IPS-20b (cell line): ENCODE measurements at regions not wholly inside any gene's neighbourhood (a gene's known extent, or its start where the extent isn't known, plus 50 kb on each side); places are given as distances from the start of the nearest gene placed in this dataset.
"Not testable (repeated sequence)": the region's sequence is repeated elsewhere in the genome, so short reads cannot be mapped to it uniquely, and the experiment has no call there.

Experiments used
- H3K27ac ChIP-seq: one replicate; pipeline ENCODE4 v1.5.1; 2013; ENCODE audit warnings: low read length
- H3K27me3 ChIP-seq: 2 replicates; pipeline ENCODE4 v1.6.1; 2013; ENCODE audit warnings: mild to moderate bottlenecking, low read length, inconsistent platforms; ENCODE audit not compliant: insufficient read depth
- H3K36me3 ChIP-seq: 2 replicates; pipeline ENCODE4 v1.6.1; 2013; ENCODE audit warnings: low read depth, mild to moderate bottlenecking, inconsistent platforms, low read length, moderate library complexity; ENCODE audit not compliant: insufficient read depth
- H3K4me1 ChIP-seq: 2 replicates; pipeline ENCODE4 v1.6.1; 2013; ENCODE audit warnings: mild to moderate bottlenecking, control low read depth, inconsistent platforms, low read length, moderate library complexity; ENCODE audit not compliant: insufficient read depth
- H3K4me3 ChIP-seq: 2 replicates; pipeline ENCODE4 v1.5.1; 2013; ENCODE audit warnings: mild to moderate bottlenecking, low read length, inconsistent platforms
- H3K9ac ChIP-seq: 2 replicates; pipeline ENCODE4 v1.6.1; 2013; ENCODE audit warnings: low read depth, mild to moderate bottlenecking, inconsistent platforms, low read length, moderate library complexity
- H3K9me3 ChIP-seq: 2 replicates; pipeline ENCODE4 v1.6.1; 2013; ENCODE audit warnings: mild to moderate bottlenecking, low read depth, low read length, inconsistent platforms; ENCODE audit not compliant: insufficient read depth

GRCh38 chr2:160574468-160575140 lies 81.0 kb upstream of the RBMS1 start:
- no peak overlapping the region for H3K27ac ChIP-seq
- H3K4me1 ChIP-seq: no peaks in the 10 kb centered on the region; the same call in 1 of the 2 replicates
- H3K27me3 ChIP-seq: no peaks in the 10 kb centered on the region
- H3K4me3 ChIP-seq: no peak overlapping the region
- no peaks in the 10 kb centered on the region for H3K9me3 ChIP-seq
- no peak overlapping the region for H3K9ac ChIP-seq
- no peaks in the 10 kb centered on the region for H3K36me3 ChIP-seq

- Histone ChIP-seq H3K9ac (no peak overlapping the region), H3K27me3 (no peaks in the 10 kb centered on the region), H3K9me3 (no peaks in the 10 kb centered on the region), H3K27ac (no peak overlapping the region), H3K4me1 (no peaks in the 10 kb centered on the region; the same call in 1 of the 2 replicates), H3K4me3 (no peak overlapping the region), H3K36me3 (no peaks in the 10 kb centered on the region)
Measured at GRCh38 chr2:160575368-160575767, 81.8 kb upstream of the RBMS1 start.

- no peak overlapping the region for H3K27ac ChIP-seq
- H3K36me3 ChIP-seq: no peaks in the 10 kb centered on the region
- no peaks in the 10 kb centered on the region for H3K27me3 ChIP-seq
- no peaks in the 10 kb centered on the region; the same call in 1 of the 2 replicates for H3K4me1 ChIP-seq
- H3K9ac ChIP-seq: no peak overlapping the region
- H3K9me3 ChIP-seq: no peaks in the 10 kb centered on the region
- no peak overlapping the region for H3K4me3 ChIP-seq
Measured at GRCh38 chr2:160576054-160576499, 82.5 kb upstream of the RBMS1 start.

- H3K9me3 ChIP-seq, H3K27me3 ChIP-seq, H3K27ac ChIP-seq, H3K4me1 ChIP-seq, H3K36me3 ChIP-seq, H3K9ac ChIP-seq, H3K4me3 ChIP-seq: not testable (repeated sequence)
Measured at GRCh38 chr2:160577081-160577480, 83.5 kb upstream of the RBMS1 start.

- H3K4me3 ChIP-seq: no peak overlapping the region
- no peak overlapping the region for H3K9ac ChIP-seq
- no peaks in the 10 kb centered on the region for H3K36me3 ChIP-seq
- no peak overlapping the region for H3K27ac ChIP-seq
- H3K9me3 ChIP-seq: no peaks in the 10 kb centered on the region
- H3K4me1 ChIP-seq: peaks cover 26% of the 10 kb centered on the region
- no peaks in the 10 kb centered on the region for H3K27me3 ChIP-seq
Measured at GRCh38 chr2:160581035-160581434, 87.4 kb upstream of the RBMS1 start.

- Histone ChIP-seq H3K27ac (no peak overlapping the region), H3K27me3 (no peaks in the 10 kb centered on the region), H3K36me3 (no peaks in the 10 kb centered on the region), H3K9me3 (no peaks in the 10 kb centered on the region), H3K9ac (no peak overlapping the region), H3K4me3 (no peak overlapping the region), H3K4me1 (peaks cover 26% of the 10 kb centered on the region)
Measured at GRCh38 chr2:160581448-160581847, 87.8 kb upstream of the RBMS1 start.

GRCh38 chr2:160582081-160582480 lies 88.5 kb upstream of the RBMS1 start:
- H3K9me3 ChIP-seq: no peaks in the 10 kb centered on the region
- H3K27ac ChIP-seq: no peak overlapping the region
- no peak overlapping the region for H3K9ac ChIP-seq
- no peak overlapping the region for H3K4me3 ChIP-seq
- H3K27me3 ChIP-seq: no peaks in the 10 kb centered on the region
- no peaks in the 10 kb centered on the region for H3K36me3 ChIP-seq
- peaks cover 26% of the 10 kb centered on the region for H3K4me1 ChIP-seq

GRCh38 chr2:160582490-160583145 lies 89.0 kb upstream of the RBMS1 start:
- Histone ChIP-seq H3K4me1 (peaks cover 26% of the 10 kb centered on the region), H3K9ac (no peak overlapping the region), H3K27ac (no peak overlapping the region), H3K9me3 (no peaks in the 10 kb centered on the region), H3K27me3 (no peaks in the 10 kb centered on the region), H3K36me3 (no peaks in the 10 kb centered on the region), H3K4me3 (no peak overlapping the region)

GRCh38 chr2:160583146-160583535 lies 89.5 kb upstream of the RBMS1 start:
- no peak overlapping the region for H3K4me3 ChIP-seq
- no peak overlapping the region for H3K9ac ChIP-seq
- H3K27ac ChIP-seq: no peak overlapping the region

GRCh38 chr2:160583813-160584537 lies 90.4 kb upstream of the RBMS1 start:
- Histone ChIP-seq H3K27ac (no peak overlapping the region), H3K36me3 (no peaks in the 10 kb centered on the region), H3K9me3 (no peaks in the 10 kb centered on the region), H3K4me3 (no peak overlapping the region), H3K27me3 (no peaks in the 10 kb centered on the region), H3K9ac (no peak overlapping the region), H3K4me1 (peaks cover 26% of the 10 kb centered on the region)

More at GRCh38 chr2:160583146-160583535, 89.5 kb upstream of the RBMS1 start:
- no peaks in the 10 kb centered on the region for H3K9me3 ChIP-seq
- no peaks in the 10 kb centered on the region for H3K27me3 ChIP-seq
- H3K4me1 ChIP-seq: peaks cover 26% of the 10 kb centered on the region
- H3K36me3 ChIP-seq: no peaks in the 10 kb centered on the region

GRCh38 chr2:160584972-160585494 lies 91.4 kb upstream of the RBMS1 start:
- Histone ChIP-seq H3K9me3 (no peaks in the 10 kb centered on the region; the same call in 1 of the 2 replicates), H3K4me1 (peaks cover 26% of the 10 kb centered on the region), H3K27ac (no peak overlapping the region), H3K27me3 (no peaks in the 10 kb centered on the region), H3K4me3 (no peak overlapping the region), H3K36me3 (no peaks in the 10 kb centered on the region), H3K9ac (no peak overlapping the region)
